Suprapubic skin (tissue), 4 donors: ENCODE measurements at regions not wholly inside any gene's neighbourhood (a gene's known extent, or its start where the extent isn't known, plus 50 kb on each side); places are given as distances from the start of the nearest gene placed in this dataset.

Source experiments
- DNase-seq, 2 donors: peaks; one replicate each; pipeline ENCODE4 v3.0.0-alpha.2; 2019; ENCODE audit warnings: low spot score in 2 of 2
- H3K27ac ChIP-seq: fragments of 200-600 bp; sonication (generic); one replicate; pipeline ENCODE4 v1.5.1; 2019
- H3K27me3 ChIP-seq: fragments of 200-600 bp; sonication (generic); one replicate; pipeline ENCODE4 v1.5.1; 2019
- H3K36me3 ChIP-seq: fragments of 200-600 bp; sonication (generic); one replicate; pipeline ENCODE4 v1.5.1; 2019
- H3K4me1 ChIP-seq: fragments of 200-600 bp; sonication (generic); one replicate; pipeline ENCODE4 v1.5.1; 2019
- H3K4me3 ChIP-seq: fragments of 200-600 bp; sonication (generic); one replicate; pipeline ENCODE4 v1.5.1; 2019; ENCODE audit warnings: mild to moderate bottlenecking
- H3K9me3 ChIP-seq: fragments of 200-600 bp; sonication (generic); one replicate; pipeline ENCODE4 v1.5.1; 2019
- EP300 ChIP-seq: sonication (generic); formaldehyde crosslinking; IDR thresholded peaks from one replicate; pipeline ENCODE4 v1.6.1; 2017; ENCODE audit warnings: antibody characterized with exemption
- POLR2A ChIP-seq, 2 donors: fragments of 450-650 bp; IDR thresholded peaks; one replicate each; pipeline ENCODE4 v1.6.1; 2017; ENCODE audit warnings: antibody characterized with exemption in 2 of 2, mild to moderate bottlenecking in 2 of 2, moderate library complexity in 2 of 2
- POLR2AphosphoS5 ChIP-seq, 3 donors: sonication (generic); formaldehyde crosslinking; IDR thresholded peaks; one replicate each; pipeline ENCODE4 v1.6.1; 2017; ENCODE audit warnings: antibody characterized with exemption in 3 of 3
- WGBS: methylation state at CpG from one replicate; pipeline ENCODE4 v1.1.5; 2018; 5-methylcytosine and 5-hydroxymethylcytosine counted together
- TF ChIP-seq, protein P1 (sequence below), 2 donors: fragments of 200-600 bp in 1 of 2; fragments of 450-650 bp in 1 of 2; sonication (generic) in 1 of 2; IDR thresholded peaks; one replicate each; pipeline ENCODE4 v1.5.1; 2016 to 2019; ENCODE audit warnings: antibody characterized with exemption in 2 of 2, mild to moderate bottlenecking in 1 of 2, moderate library complexity in 1 of 2

DNA sequence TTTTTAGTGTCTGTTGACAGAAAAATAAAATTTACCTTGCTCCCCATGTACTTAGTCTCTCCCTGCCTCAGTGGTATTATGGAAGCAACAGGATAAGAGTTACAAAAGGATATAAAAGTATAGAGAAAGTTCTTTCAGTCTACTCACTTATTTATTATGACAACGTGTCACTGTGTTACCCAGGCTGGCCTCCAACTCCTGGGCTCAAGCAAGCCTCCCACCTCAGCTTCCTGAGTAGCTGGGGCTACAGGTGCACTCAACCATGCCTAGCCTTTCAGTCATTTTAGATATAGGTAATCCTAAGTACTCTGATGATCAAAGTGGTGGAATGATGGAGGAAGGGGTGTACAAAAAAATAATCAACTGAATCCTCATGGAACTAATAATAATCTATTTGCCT, 215.2 kb upstream of the MKLN1 start:
- Histone ChIP-seq H3K36me3 (no peaks in the 10 kb centered on the region), H3K27me3 (no peaks in the 10 kb centered on the region), H3K9me3 (no peaks in the 10 kb centered on the region), H3K27ac (no peak overlapping the region), H3K4me3 (no peak overlapping the region), H3K4me1 (peaks cover 36% of the 10 kb centered on the region)
- no peak for DNase-seq
- 70% methylated on average over 1 of the region's 1 CpG for WGBS
- TF ChIP-seq POLR2A (IDR thresholded peaks at IDR 0.05) = no peak
- TF ChIP-seq POLR2AphosphoS5 (IDR thresholded peaks at IDR 0.05) = no peak
- no peak for TF ChIP-seq EP300
- TF ChIP-seq, protein P1, sequence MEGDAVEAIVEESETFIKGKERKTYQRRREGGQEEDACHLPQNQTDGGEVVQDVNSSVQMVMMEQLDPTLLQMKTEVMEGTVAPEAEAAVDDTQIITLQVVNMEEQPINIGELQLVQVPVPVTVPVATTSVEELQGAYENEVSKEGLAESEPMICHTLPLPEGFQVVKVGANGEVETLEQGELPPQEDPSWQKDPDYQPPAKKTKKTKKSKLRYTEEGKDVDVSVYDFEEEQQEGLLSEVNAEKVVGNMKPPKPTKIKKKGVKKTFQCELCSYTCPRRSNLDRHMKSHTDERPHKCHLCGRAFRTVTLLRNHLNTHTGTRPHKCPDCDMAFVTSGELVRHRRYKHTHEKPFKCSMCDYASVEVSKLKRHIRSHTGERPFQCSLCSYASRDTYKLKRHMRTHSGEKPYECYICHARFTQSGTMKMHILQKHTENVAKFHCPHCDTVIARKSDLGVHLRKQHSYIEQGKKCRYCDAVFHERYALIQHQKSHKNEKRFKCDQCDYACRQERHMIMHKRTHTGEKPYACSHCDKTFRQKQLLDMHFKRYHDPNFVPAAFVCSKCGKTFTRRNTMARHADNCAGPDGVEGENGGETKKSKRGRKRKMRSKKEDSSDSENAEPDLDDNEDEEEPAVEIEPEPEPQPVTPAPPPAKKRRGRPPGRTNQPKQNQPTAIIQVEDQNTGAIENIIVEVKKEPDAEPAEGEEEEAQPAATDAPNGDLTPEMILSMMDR (IDR thresholded peaks at IDR 0.05) = no peak

DNA sequence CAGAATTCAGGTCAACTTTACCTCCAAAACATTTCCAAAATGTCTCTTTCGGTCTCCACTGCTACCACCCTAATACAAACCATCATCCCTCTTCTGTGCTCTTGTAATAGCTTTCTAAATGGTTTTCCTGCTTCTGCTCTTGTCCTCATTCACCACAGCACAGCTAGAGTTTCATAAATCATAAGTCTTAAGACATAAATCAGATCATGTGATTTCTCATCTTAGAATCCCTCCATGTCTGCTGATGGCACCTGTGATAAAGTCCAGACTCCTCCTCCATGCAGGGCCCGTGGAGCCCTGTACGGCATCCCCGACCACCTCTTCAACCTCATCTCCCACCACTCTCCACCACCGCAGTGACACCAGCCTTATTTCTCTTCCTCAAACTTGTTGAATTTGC, 212.3 kb upstream of the MKLN1 start:
- no peaks in the 10 kb centered on the region for H3K27me3 ChIP-seq
- DNase-seq = no peak
- 55% methylated on average over 5 of the region's 5 CpGs for WGBS
- H3K4me1 ChIP-seq = peaks cover 16% of the 10 kb centered on the region
- H3K36me3 ChIP-seq = no peaks in the 10 kb centered on the region
- H3K9me3 ChIP-seq = peaks cover 8% of the 10 kb centered on the region
- H3K27ac ChIP-seq = no peak overlapping the region
- H3K4me3 ChIP-seq = no peak overlapping the region
- no peak for TF ChIP-seq POLR2A (IDR thresholded peaks at IDR 0.05)
- no peak for TF ChIP-seq EP300
- TF ChIP-seq, protein P1 (IDR thresholded peaks at IDR 0.05) = no peak
- no peak for TF ChIP-seq POLR2AphosphoS5 (IDR thresholded peaks at IDR 0.05)

DNA sequence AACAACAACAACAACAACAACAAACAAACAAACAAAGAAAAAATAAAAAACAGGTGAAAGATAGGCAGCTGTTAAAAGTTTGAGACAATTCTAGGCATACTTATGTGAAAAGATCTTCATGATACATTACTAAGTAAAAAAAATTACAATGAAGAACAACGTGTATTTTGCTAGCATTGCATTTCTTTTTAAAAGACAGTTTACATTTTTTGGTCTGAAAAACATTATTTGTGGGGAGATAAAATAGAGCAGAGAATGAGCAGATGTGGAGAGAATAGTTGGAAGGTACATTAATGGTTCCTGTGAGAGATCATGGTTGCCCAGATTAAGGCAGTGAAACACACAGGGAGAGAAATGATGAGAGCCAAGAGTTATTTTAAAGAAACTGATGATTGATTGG, 210.2 kb upstream of the MKLN1 start:
- 67% methylated on average over 1 of the region's 1 CpG for WGBS
- H3K9me3 ChIP-seq = peaks cover 8% of the 10 kb centered on the region

DNA sequence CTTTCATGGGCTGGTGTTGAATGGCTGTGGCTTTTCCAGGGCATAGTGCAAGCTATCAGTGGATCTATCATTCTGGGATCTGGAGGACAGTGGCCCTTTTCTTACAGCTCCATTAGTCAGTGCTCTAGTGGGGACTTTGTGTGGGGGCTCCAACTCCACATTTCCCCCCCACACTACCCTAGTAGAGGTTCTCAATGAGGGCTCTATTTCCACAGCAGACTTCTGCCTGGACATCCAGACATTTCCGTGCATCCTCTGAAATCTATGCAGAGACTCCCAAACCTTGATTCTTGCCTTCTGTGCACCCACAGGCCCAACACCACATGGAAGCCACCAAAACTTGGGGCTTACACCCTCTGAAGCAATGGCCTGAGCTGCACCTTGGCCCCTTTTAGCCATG, 208.3 kb upstream of the MKLN1 start:
- 75% methylated on average over 1 of the region's 1 CpG for WGBS
- H3K4me3 ChIP-seq = no peak overlapping the region
- DNase-seq = no peak
- H3K9me3 ChIP-seq = peaks cover 8% of the 10 kb centered on the region
- TF ChIP-seq POLR2A (IDR thresholded peaks at IDR 0.05) (no peak), POLR2AphosphoS5 (IDR thresholded peaks at IDR 0.05) (no peak), EP300 (no peak)
- TF ChIP-seq, protein P1 (IDR thresholded peaks at IDR 0.05) = no peak
- no peaks in the 10 kb centered on the region for H3K4me1 ChIP-seq
- no peaks in the 10 kb centered on the region for H3K36me3 ChIP-seq
- H3K27ac ChIP-seq = no peak overlapping the region
- no peaks in the 10 kb centered on the region for H3K27me3 ChIP-seq

More for the DNA sequence above, 210.2 kb upstream of the MKLN1 start:
- H3K4me3 ChIP-seq = no peak overlapping the region
- no peaks in the 10 kb centered on the region for H3K36me3 ChIP-seq
- DNase-seq = no peak
- no peaks in the 10 kb centered on the region for H3K27me3 ChIP-seq
- no peak for TF ChIP-seq POLR2AphosphoS5 (IDR thresholded peaks at IDR 0.05)
- TF ChIP-seq POLR2A (IDR thresholded peaks at IDR 0.05) = no peak
- TF ChIP-seq EP300 = no peak
- TF ChIP-seq, protein P1 (IDR thresholded peaks at IDR 0.05) = no peak
- no peaks in the 10 kb centered on the region for H3K4me1 ChIP-seq
- no peak overlapping the region for H3K27ac ChIP-seq

DNA sequence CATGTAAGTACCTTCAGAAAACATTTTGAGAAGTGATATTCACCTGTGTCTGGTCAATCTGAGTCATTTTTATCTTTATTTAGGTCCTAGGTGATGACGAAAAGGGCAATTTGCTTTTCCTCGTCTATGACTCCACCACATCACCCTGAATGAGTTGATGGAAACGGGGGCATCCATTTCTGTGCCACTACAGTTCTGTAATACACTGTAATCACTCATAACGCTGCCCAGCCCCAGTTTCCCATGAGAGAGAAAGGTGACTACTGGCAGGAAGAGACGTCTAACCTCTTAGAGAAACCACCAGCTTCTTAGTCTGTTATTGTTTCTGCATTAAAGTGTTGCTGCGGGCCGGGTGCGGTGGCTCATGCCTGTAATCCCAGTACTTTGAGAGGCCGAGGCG, 205.3 kb upstream of the MKLN1 start:
- peaks cover 8% of the 10 kb centered on the region for H3K9me3 ChIP-seq
- WGBS = 92% methylated on average over 10 of the region's 10 CpGs
- H3K27ac ChIP-seq = no peak overlapping the region
- no peak overlapping the region for H3K4me3 ChIP-seq
- H3K4me1 ChIP-seq = no peaks in the 10 kb centered on the region
- H3K36me3 ChIP-seq = no peaks in the 10 kb centered on the region
- no peaks in the 10 kb centered on the region for H3K27me3 ChIP-seq
- TF ChIP-seq, protein P1 (IDR thresholded peaks at IDR 0.05) = no peak
- TF ChIP-seq EP300 = no peak
- TF ChIP-seq POLR2A (IDR thresholded peaks at IDR 0.05) = no peak
- TF ChIP-seq POLR2AphosphoS5 (IDR thresholded peaks at IDR 0.05) = no peak
- no peak for DNase-seq
